PC-9 (cell line): ENCODE measurements at regions not wholly inside any gene's neighbourhood (a gene's known extent, or its start where the extent isn't known, plus 50 kb on each side); places are given as distances from the start of the nearest gene placed in this dataset.

ENCODE experiments used
- EZH2 ChIP-seq: fragments of 200-600 bp; sonication (generic); IDR thresholded peaks from 2 replicates; pipeline ENCODE4 v1.8.0; 2017; ENCODE audit warnings: antibody characterized with exemption, low read depth
- TF ChIP-seq, protein P1 (sequence below): fragments of 200-600 bp; sonication (generic); conservative IDR thresholded peaks from 2 replicates; pipeline ENCODE4 v1.6.1; 2017; ENCODE audit warnings: mixed run types, antibody characterized with exemption, mild to moderate bottlenecking, moderate library complexity

DNA sequence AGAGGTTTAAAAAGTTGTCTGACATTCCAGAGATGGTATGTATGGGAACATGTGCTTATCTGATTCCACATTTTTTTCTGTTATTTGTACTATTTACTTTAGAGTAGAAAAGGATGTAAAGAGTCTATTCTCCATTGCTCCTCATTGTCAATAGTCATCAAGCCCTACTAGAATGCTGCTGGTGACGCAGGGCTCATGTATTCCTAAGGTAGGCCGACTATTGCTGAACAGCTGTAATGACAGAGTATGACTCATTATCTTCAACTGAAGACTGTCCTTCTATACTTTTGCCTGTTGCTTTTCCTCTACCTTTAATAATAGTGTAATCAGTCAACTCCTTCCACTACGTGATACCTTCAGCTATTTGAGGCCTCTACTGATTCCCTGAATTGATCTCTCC is 509.1 kb upstream of the NR3C2 start:
- TF ChIP-seq, protein P1, sequence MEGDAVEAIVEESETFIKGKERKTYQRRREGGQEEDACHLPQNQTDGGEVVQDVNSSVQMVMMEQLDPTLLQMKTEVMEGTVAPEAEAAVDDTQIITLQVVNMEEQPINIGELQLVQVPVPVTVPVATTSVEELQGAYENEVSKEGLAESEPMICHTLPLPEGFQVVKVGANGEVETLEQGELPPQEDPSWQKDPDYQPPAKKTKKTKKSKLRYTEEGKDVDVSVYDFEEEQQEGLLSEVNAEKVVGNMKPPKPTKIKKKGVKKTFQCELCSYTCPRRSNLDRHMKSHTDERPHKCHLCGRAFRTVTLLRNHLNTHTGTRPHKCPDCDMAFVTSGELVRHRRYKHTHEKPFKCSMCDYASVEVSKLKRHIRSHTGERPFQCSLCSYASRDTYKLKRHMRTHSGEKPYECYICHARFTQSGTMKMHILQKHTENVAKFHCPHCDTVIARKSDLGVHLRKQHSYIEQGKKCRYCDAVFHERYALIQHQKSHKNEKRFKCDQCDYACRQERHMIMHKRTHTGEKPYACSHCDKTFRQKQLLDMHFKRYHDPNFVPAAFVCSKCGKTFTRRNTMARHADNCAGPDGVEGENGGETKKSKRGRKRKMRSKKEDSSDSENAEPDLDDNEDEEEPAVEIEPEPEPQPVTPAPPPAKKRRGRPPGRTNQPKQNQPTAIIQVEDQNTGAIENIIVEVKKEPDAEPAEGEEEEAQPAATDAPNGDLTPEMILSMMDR: no peak
- no peak for TF ChIP-seq EZH2
